ENCODE measurements at regions not wholly inside any gene's neighbourhood (a gene's known extent, or its start where the extent isn't known, plus 50 kb on each side); places are given as distances from the start of the nearest gene placed in this dataset.

GRCh38 chr1:38700077-38700470 is 159.5 kb downstream of the RRAGC start:
- Histone ChIP-seq H3K27ac (no peak overlapping the region), H3K4me3 (no peak overlapping the region), H3K27me3 (ENCODE audit: insufficient read depth in 3 of 3, low read length in 2 of 3) (peaks cover 0 to 18% (median 2%) of the 10 kb centered on the region in 3 donors), H3K9me3 (no peaks in the 10 kb centered on the region), H3K4me1 (no peaks in the 10 kb centered on the region), H3K36me3 (ENCODE audit: insufficient read depth in 1 of 2, low read depth in 1 of 2) (no peaks in the 10 kb centered on the region)
- DNase-seq (no peak), ATAC-seq (no peak)
- no peak for TF ChIP-seq CTCF (IDR thresholded peaks at IDR 0.05)
- WGBS, 3 donors, result 83 to 93% (median 87%) methylated on average over 3 of the region's 3 CpGs
- intact Hi-C loops (cut with DNase I), result no loop called here

DNA sequence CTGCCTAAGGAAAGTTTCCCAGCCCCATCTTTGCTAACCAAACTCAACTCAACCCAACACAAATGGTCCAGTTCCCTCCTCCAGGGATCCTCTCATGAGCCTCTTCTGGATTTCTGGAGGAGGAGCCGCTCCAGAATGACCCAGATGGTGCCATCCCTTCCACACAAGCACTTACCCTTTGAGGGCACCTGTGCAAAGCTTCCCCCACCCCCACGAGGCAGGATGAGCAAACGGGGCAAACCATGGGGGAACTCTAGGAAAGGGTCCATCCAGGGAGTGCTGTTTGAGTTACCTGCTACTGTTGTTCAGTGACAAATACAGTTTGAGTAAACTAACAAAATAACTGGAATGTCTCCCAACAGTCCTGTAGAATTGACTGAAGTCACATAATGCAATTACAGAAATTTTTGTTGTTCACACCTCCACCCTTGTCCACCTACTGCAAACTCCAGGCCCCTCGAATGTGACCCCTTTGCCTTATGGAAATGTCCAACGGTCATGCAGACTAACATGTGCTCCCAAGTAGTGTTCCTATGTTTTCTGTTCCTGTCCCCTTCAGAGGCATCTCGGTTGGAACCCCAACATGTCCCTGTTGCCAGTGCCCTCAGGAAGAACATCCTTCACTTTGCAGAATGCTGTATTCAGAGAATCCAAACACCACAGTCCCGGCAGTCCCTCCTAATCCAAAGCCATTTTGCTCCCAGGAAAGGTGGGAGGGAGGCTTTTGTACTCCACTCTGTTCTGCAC is 160.1 kb downstream of the RRAGC start:
- Histone ChIP-seq H3K27me3 (ENCODE audit: insufficient read depth in 3 of 3, low read length in 2 of 3) (peaks cover 0 to 16% (median 2%) of the 10 kb centered on the region in 3 donors), H3K36me3 (ENCODE audit: insufficient read depth in 1 of 2, low read depth in 1 of 2) (no peaks in the 10 kb centered on the region), H3K27ac (no peak overlapping the region), H3K4me1 (no peaks in the 10 kb centered on the region), H3K4me3 (no peak overlapping the region), H3K9me3 (no peaks in the 10 kb centered on the region)
- DNase-seq (no peak), ATAC-seq (no peak)
- WGBS, 3 donors, result 64 to 70% (median 70%) methylated on average over 7 of the region's 7 CpGs
- intact Hi-C loops (cut with DNase I), result no loop called here
- TF ChIP-seq CTCF (IDR thresholded peaks at IDR 0.05), result no peak

DNA sequence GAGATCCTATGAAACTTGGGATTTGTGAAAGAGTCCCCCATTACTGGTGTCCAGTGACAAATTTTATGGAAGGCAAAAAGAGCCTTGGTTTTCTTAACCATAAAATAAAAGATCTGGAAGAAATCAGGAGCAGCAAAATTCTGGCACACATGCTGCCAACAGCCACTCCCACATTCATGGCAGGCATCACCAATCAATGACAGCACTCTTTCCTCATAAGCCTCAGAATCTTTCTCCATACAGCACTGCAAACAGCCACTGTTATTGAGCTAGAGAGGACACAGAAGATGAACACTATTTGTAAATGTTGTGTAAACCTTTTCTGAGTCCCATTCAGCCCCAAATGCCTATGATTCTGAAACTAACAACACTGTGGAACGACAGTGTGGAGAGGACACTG is 162.2 kb downstream of the RRAGC start:
- Histone ChIP-seq H3K4me1 (no peaks in the 10 kb centered on the region), H3K9me3 (no peaks in the 10 kb centered on the region), H3K27ac (no peak overlapping the region), H3K27me3 (ENCODE audit: insufficient read depth in 3 of 3, low read length in 2 of 3) (peaks cover 0 to 7% (median 2%) of the 10 kb centered on the region in 3 donors), H3K4me3 (no peak overlapping the region), H3K36me3 (ENCODE audit: insufficient read depth in 1 of 2, low read depth in 1 of 2) (no peaks in the 10 kb centered on the region)
- WGBS, 3 donors, result 47 to 66% (median 63%) methylated on average over 1 of the region's 1 CpG
- DNase-seq (no peak), ATAC-seq (no peak)
- no peak for TF ChIP-seq CTCF (IDR thresholded peaks at IDR 0.05)
- intact Hi-C loops (cut with DNase I), result no loop called here

- 87 to 96% (median 89%) methylated on average over 2 of the region's 2 CpGs for WGBS, 3 donors
- Histone ChIP-seq H3K27me3 (ENCODE audit: insufficient read depth in 3 of 3, low read length in 2 of 3) (peaks cover 0 to 7% (median 0%) of the 10 kb centered on the region in 3 donors), H3K27ac (no peak overlapping the region), H3K36me3 (ENCODE audit: insufficient read depth in 1 of 2, low read depth in 1 of 2) (no peaks in the 10 kb centered on the region), H3K4me1 (no peaks in the 10 kb centered on the region), H3K9me3 (no peaks in the 10 kb centered on the region), H3K4me3 (no peak overlapping the region)
- DNase-seq (no peak), ATAC-seq (no peak)
- intact Hi-C loops (cut with DNase I), result no loop called here
- TF ChIP-seq CTCF (IDR thresholded peaks at IDR 0.05), result no peak
Measured at GRCh38 chr1:38696371-38696770, 163.2 kb downstream of the RRAGC start.

- H3K4me3 ChIP-seq, result no peak overlapping the region
- no peak for TF ChIP-seq CTCF (IDR thresholded peaks at IDR 0.05)
- DNase-seq (no peak), ATAC-seq (no peak)
- 61 to 73% (median 65%) methylated on average over 1 of the region's 1 CpG for WGBS, 3 donors
- intact Hi-C loops (cut with DNase I), result no loop called here
- H3K4me1 ChIP-seq, result no peaks in the 10 kb centered on the region
- H3K27ac ChIP-seq, result no peak overlapping the region
- H3K9me3 ChIP-seq, result no peaks in the 10 kb centered on the region
- H3K36me3 ChIP-seq (ENCODE audit: insufficient read depth in 1 of 2, low read depth in 1 of 2), result no peaks in the 10 kb centered on the region
- peaks cover 0 to 14% (median 0%) of the 10 kb centered on the region in 3 donors for H3K27me3 ChIP-seq (ENCODE audit: insufficient read depth in 3 of 3, low read length in 2 of 3)
Measured at GRCh38 chr1:38693759-38694158, 165.8 kb downstream of the RRAGC start.

Measured in psoas muscle (tissue), 7 donors.